ENCODE measurements at regions not wholly inside any gene's neighbourhood (a gene's known extent, or its start where the extent isn't known, plus 50 kb on each side); places are given as distances from the start of the nearest gene placed in this dataset.
A peak's percentile ranks its signal among the peaks of the same experiment; 100 is the strongest.

DNA sequence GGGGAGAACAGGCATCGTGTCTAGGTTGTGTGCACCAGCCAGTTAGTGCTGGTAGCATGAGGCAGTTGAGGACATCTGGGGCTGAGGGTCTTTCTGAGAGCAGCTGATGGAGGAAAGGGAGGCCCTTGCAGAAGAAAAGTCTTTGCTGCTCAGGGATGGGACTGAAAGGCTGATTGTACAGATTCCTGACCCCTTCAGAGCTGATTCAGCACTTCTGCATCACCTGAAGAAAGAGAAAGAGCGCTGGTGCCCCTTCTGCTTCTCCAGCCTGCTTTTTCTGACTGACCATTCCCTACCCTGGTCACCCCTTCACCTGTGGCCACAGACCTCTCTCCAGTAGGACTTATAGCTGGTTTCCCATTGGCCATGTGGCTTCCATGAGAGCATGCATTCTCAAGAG is 476.2 kb downstream of the TSHZ3 start:
- H3K18ac ChIP-seq (ENCODE audit: insufficient read length, low read depth, low read length), result no peak overlapping the region
- H3K79me1 ChIP-seq (ENCODE audit: insufficient read depth, low read depth, low read length, poor library complexity, severe bottlenecking), result no peaks in the 10 kb centered on the region
- WGBS (ENCODE audit: extremely low coverage, insufficient read length, low lambda C conversion rate), result no CpG with 5 or more reads among the region's 2 CpGs
- H4K8ac ChIP-seq (replicated peaks; ENCODE audit: insufficient read length, low read depth, low read length), result no peak overlapping the region
- no peaks in the 10 kb centered on the region for H3K23me2 ChIP-seq (ENCODE audit: insufficient read length, low read depth, low read length, poor library complexity, severe bottlenecking)
- no peak overlapping the region for H3K9ac ChIP-seq (ENCODE audit: extremely low read depth, insufficient read length, low read length)
- no peaks in the 10 kb centered on the region for H3K79me2 ChIP-seq (ENCODE audit: insufficient read depth, low read length)
- H4K5ac ChIP-seq (ENCODE audit: insufficient read length, low read depth, low read length), result no peak overlapping the region
- H2BK5ac ChIP-seq (ENCODE audit: insufficient read length, low read length), result no peak overlapping the region
- H2BK12ac ChIP-seq (ENCODE audit: insufficient read length, low read depth, low read length), result no peak overlapping the region
- Mint-ChIP-seq H3K4me3 (no peak overlapping the region), H3K27ac (no peak overlapping the region), H3K27me3 (ENCODE audit: low read depth) (peaks cover 3% of the 10 kb centered on the region), H3K9me3 (peaks cover 0 to 5% of the 10 kb centered on the region in 2 experiments; a peak in 2 of 5 replicates), H3K36me3 (ENCODE audit: insufficient read depth in 1 of 3, low read depth in 3 of 3) (no peaks in the 10 kb centered on the region), H3K4me1 (no peaks in the 10 kb centered on the region)
- H3K23ac ChIP-seq (ENCODE audit: insufficient read length, low read depth, low read length), result no peak overlapping the region
- H2BK120ac ChIP-seq (ENCODE audit: low read depth, low read length, poor library complexity, severe bottlenecking), result no peak overlapping the region
- no peak overlapping the region for H3K4me2 ChIP-seq (ENCODE audit: insufficient read depth, insufficient read length, low read length)
- H3K4ac ChIP-seq (ENCODE audit: low read depth, low read length), result no peak overlapping the region
- TF ChIP-seq, protein P1, sequence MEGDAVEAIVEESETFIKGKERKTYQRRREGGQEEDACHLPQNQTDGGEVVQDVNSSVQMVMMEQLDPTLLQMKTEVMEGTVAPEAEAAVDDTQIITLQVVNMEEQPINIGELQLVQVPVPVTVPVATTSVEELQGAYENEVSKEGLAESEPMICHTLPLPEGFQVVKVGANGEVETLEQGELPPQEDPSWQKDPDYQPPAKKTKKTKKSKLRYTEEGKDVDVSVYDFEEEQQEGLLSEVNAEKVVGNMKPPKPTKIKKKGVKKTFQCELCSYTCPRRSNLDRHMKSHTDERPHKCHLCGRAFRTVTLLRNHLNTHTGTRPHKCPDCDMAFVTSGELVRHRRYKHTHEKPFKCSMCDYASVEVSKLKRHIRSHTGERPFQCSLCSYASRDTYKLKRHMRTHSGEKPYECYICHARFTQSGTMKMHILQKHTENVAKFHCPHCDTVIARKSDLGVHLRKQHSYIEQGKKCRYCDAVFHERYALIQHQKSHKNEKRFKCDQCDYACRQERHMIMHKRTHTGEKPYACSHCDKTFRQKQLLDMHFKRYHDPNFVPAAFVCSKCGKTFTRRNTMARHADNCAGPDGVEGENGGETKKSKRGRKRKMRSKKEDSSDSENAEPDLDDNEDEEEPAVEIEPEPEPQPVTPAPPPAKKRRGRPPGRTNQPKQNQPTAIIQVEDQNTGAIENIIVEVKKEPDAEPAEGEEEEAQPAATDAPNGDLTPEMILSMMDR (conservative IDR thresholded peaks at IDR 0.05), result no peak
- no peak overlapping the region for H3K27ac ChIP-seq (ENCODE audit: insufficient read length, low read depth, low read length)
- no peak overlapping the region; the same call in 1 of the 2 replicates for H2BK15ac ChIP-seq (ENCODE audit: low read depth, low read length)
- no peaks in the 10 kb centered on the region for H3K27me3 ChIP-seq (ENCODE audit: insufficient read depth, low read length)
- peak; percentile 7 for DNase-seq
- H2AK5ac ChIP-seq (ENCODE audit: insufficient read length, low read length), result no peak overlapping the region
- no peak overlapping the region for H3K56ac ChIP-seq (ENCODE audit: insufficient read length, low read depth, low read length)
- H3K9me3 ChIP-seq (ENCODE audit: control insufficient read depth, low read depth, low read length), result no peaks in the 10 kb centered on the region
- no peak overlapping the region for H4K91ac ChIP-seq (ENCODE audit: insufficient read length, low read depth, low read length)
- 0 out of 2 replicates have a peak overlapping the region, but pooled peaks have one; percentile 22 for H3K14ac ChIP-seq (ENCODE audit: insufficient read depth, low read length)
- H2BK20ac ChIP-seq (ENCODE audit: low read depth, low read length, poor library complexity, severe bottlenecking), result no peak overlapping the region
- H4K20me1 ChIP-seq (ENCODE audit: control insufficient read depth, insufficient read depth, insufficient read length), result no peaks in the 10 kb centered on the region
- no peaks in the 10 kb centered on the region for H3K4me1 ChIP-seq (ENCODE audit: insufficient read depth, low read length)
- H2AFZ ChIP-seq (ENCODE audit: low read length), result no peak overlapping the region
- no peak overlapping the region for H3T11ph ChIP-seq (ENCODE audit: low read length)

Measured in H9 (cell line).